Astrocyte of the spinal cord (primary cell): ENCODE measurements at regions not wholly inside any gene's neighbourhood (a gene's known extent, or its start where the extent isn't known, plus 50 kb on each side); places are given as distances from the start of the nearest gene placed in this dataset.

Source experiments
- DNase-seq: peaks from one replicate; pipeline ENCODE4 v3.0.0; 2011; ENCODE audit warnings: low read depth, low spot score
- H3K4me3 ChIP-seq: 2 replicates; pipeline ENCODE4 v1.5.1; 2011; ENCODE audit warnings: low read depth, mild to moderate bottlenecking, low read length, moderate library complexity
- CTCF ChIP-seq: IDR thresholded peaks from 2 replicates; pipeline ENCODE4 v1.5.1; 2012; ENCODE audit warnings: low read depth, mild to moderate bottlenecking, low read length, inconsistent platforms
- in situ Hi-C: cut with HindIII; loops from 2 replicates; pipeline ENCODE4 v1.10.0; 2017; ENCODE audit warnings: low sequenced_read_pairs

DNA sequence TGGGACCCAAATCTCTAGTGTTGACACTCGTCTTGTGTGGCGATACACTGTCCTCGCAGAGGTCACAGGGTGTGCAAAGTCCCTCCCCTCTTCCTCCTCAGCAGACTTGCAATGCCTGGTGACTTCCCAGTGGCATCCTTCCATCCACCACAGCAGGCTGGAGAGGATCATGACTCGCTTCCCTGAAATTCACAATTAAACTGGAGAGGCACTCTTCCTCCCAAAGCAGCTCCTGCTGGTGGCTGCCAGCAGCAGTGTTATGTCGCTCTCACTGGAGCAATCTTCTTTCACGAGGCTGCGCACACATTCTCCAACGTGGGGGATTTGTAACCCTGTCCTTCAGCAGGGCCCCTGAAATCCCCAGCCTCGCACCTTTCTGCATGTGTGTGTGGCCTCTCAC lies 145.2 kb upstream of the TMCC3 start:
- no peak overlapping the region for H3K4me3 ChIP-seq
- TF ChIP-seq CTCF = peak; percentile 30
- DNase-seq = peak; percentile 82
- in situ Hi-C loops = no loop called here

GRCh38 chr12:94795044-94795443 lies 144.7 kb upstream of the TMCC3 start:
- in situ Hi-C loops = no loop called here
- H3K4me3 ChIP-seq = no peak overlapping the region
- DNase-seq = no peak
- no peak for TF ChIP-seq CTCF

- peak; percentile 50 for DNase-seq
- TF ChIP-seq CTCF = no peak
- H3K4me3 ChIP-seq = no peak overlapping the region
- in situ Hi-C loops = no loop called here
Measured at GRCh38 chr12:94793191-94793595, 142.8 kb upstream of the TMCC3 start.

DNA sequence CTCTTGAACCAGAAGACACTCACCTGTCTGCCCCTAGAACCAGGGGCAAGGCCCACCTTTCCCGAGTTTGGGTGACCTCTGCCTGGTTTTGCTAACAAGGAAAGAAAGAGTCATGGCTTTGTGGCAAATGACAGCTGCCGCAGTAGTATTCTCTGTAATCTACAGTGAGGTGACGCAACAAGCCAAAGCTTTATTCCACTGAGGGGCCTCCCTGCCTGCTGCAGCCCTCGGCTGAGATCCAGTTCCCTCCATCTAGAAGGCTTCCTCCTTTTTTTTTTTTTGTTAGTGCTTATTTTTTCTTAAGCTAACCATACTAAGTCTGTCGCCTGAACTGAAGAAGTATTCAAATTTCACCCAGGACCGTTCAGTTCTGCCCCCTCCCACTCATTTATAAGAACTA lies 142.3 kb upstream of the TMCC3 start:
- peak; percentile 33 for DNase-seq
- in situ Hi-C loops = no loop called here
- TF ChIP-seq CTCF = no peak
- H3K4me3 ChIP-seq = no peak overlapping the region

- H3K4me3 ChIP-seq = no peak overlapping the region
- no peak for DNase-seq
- in situ Hi-C loops = no loop called here
- TF ChIP-seq CTCF = no peak
Measured at GRCh38 chr12:94791933-94792332, 141.6 kb upstream of the TMCC3 start.

DNA sequence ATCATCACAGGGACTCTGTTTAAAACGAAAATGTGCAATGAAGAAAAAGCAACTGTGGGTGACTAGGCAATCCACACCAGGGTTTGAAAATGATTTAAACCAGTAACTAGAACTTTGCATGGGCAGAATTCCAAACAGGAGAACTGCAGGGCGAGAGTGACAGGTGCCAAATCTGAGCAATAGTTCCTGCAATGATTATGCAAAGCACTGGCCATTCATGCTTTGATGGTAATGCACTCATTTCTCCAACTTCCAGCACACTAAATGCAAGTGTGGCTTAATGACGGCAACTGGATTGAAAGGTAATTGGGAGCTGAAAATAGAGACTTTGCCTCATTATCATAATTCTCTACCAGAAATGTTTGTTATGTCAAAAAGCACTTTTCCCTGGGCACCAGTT lies 140.5 kb upstream of the TMCC3 start:
- TF ChIP-seq CTCF = no peak
- DNase-seq = no peak
- in situ Hi-C loops = no loop called here
- no peak overlapping the region for H3K4me3 ChIP-seq

GRCh38 chr12:94790370-94790769 lies 140.0 kb upstream of the TMCC3 start:
- no peak for DNase-seq
- no peak for TF ChIP-seq CTCF
- in situ Hi-C loops = no loop called here
- no peak overlapping the region for H3K4me3 ChIP-seq
